ENCODE measurements at regions not wholly inside any gene's neighbourhood (a gene's known extent, or its start where the extent isn't known, plus 50 kb on each side); places are given as distances from the start of the nearest gene placed in this dataset.

- TF ChIP-seq CTCF (IDR thresholded peaks at IDR 0.05; ENCODE audit: insufficient read depth, low read depth, low read length) (no peak), EZH2 (IDR thresholded peaks at IDR 0.05; ENCODE audit: insufficient read depth, low read length) (no peak)
Observed at GRCh38 chr15:20351448-20351971, 190.1 kb downstream of the GOLGA6L6 start.
